IgD-negative memory B cell (primary cell): ENCODE measurements at regions not wholly inside any gene's neighbourhood (a gene's known extent, or its start where the extent isn't known, plus 50 kb on each side); places are given as distances from the start of the nearest gene placed in this dataset.

Source experiments
- H3K27ac Mint-ChIP-seq, 3 donors: one replicate each; pipeline ENCODE4 v1.8.0; 2020 to 2022; ENCODE audit warnings: mild to moderate bottlenecking in 3 of 3, mixed read lengths in 3 of 3, moderate library complexity in 1 of 3
- H3K27me3 Mint-ChIP-seq: one replicate; pipeline ENCODE4 v1.8.0; 2021; ENCODE audit warnings: mixed read lengths
- H3K36me3 Mint-ChIP-seq: one replicate; pipeline ENCODE4 v1.8.0; 2020; ENCODE audit warnings: mild to moderate bottlenecking, mixed read lengths
- H3K4me1 Mint-ChIP-seq, 3 donors: one replicate each; pipeline ENCODE4 v1.8.0; 2020 to 2022; ENCODE audit warnings: mixed read lengths in 3 of 3, mild to moderate bottlenecking in 1 of 3
- H3K4me3 Mint-ChIP-seq, 4 donors: one replicate each; pipeline ENCODE4 v1.8.0; 2020 to 2022; ENCODE audit warnings: mild to moderate bottlenecking in 4 of 4, mixed read lengths in 4 of 4, moderate library complexity in 3 of 4
- H3K9me3 Mint-ChIP-seq, 3 donors: one replicate each; pipeline ENCODE4 v1.8.0; 2020 to 2021; ENCODE audit warnings: mixed read lengths in 3 of 3, mild to moderate bottlenecking in 1 of 3

- Mint-ChIP-seq H3K27me3 (no peaks in the 10 kb centered on the region), H3K9me3 (no peaks in the 10 kb centered on the region), H3K36me3 (peaks cover 2% of the 10 kb centered on the region), H3K4me3 (no peak overlapping the region), H3K27ac (no peak overlapping the region), H3K4me1 (no peaks in the 10 kb centered on the region)
These were observed 254.2 kb upstream of the MEF2C start for GRCh38 chr5:89137148-89137547.

- no peaks in the 10 kb centered on the region for H3K36me3 Mint-ChIP-seq
- no peaks in the 10 kb centered on the region for H3K27me3 Mint-ChIP-seq
- H3K4me1 Mint-ChIP-seq = no peaks in the 10 kb centered on the region
These were observed 251.0 kb upstream of the MEF2C start for GRCh38 chr5:89133975-89134374.

GRCh38 chr5:89133129-89133528, 250.1 kb upstream of the MEF2C start:
- Mint-ChIP-seq H3K4me1 (peaks cover 0 to 1% (median 0%) of the 10 kb centered on the region in 3 donors), H3K27ac (no peak overlapping the region), H3K36me3 (no peaks in the 10 kb centered on the region), H3K9me3 (no peaks in the 10 kb centered on the region), H3K27me3 (no peaks in the 10 kb centered on the region), H3K4me3 (no peak overlapping the region)

More at GRCh38 chr5:89133975-89134374, 251.0 kb upstream of the MEF2C start:
- Mint-ChIP-seq H3K9me3 (no peaks in the 10 kb centered on the region), H3K27ac (no peak overlapping the region), H3K4me3 (no peak overlapping the region)

GRCh38 chr5:89130851-89131250, 247.9 kb upstream of the MEF2C start:
- Mint-ChIP-seq H3K4me1 (peaks cover 0 to 1% (median 0%) of the 10 kb centered on the region in 3 donors), H3K4me3 (no peak overlapping the region), H3K36me3 (no peaks in the 10 kb centered on the region), H3K9me3 (no peaks in the 10 kb centered on the region), H3K27me3 (no peaks in the 10 kb centered on the region), H3K27ac (no peak overlapping the region)

- Mint-ChIP-seq H3K36me3 (no peaks in the 10 kb centered on the region), H3K27me3 (no peaks in the 10 kb centered on the region), H3K27ac (no peak overlapping the region)
These were observed 247.0 kb upstream of the MEF2C start for GRCh38 chr5:89129941-89130340.

GRCh38 chr5:89128906-89129625, 246.1 kb upstream of the MEF2C start:
- Mint-ChIP-seq H3K4me3 (no peak overlapping the region), H3K9me3 (peaks cover 0 to 2% (median 0%) of the 10 kb centered on the region in 3 donors), H3K36me3 (no peaks in the 10 kb centered on the region), H3K27ac (no peak overlapping the region), H3K27me3 (no peaks in the 10 kb centered on the region), H3K4me1 (peaks cover 0 to 1% (median 0%) of the 10 kb centered on the region in 3 donors)

More at GRCh38 chr5:89129941-89130340, 247.0 kb upstream of the MEF2C start:
- Mint-ChIP-seq H3K4me3 (no peak overlapping the region), H3K4me1 (peaks cover 0 to 1% (median 0%) of the 10 kb centered on the region in 3 donors), H3K9me3 (peaks cover 0 to 2% (median 0%) of the 10 kb centered on the region in 3 donors)

- Mint-ChIP-seq H3K27me3 (no peaks in the 10 kb centered on the region), H3K4me1 (peaks cover 0 to 1% (median 0%) of the 10 kb centered on the region in 3 donors), H3K9me3 (peaks cover 0 to 2% (median 0%) of the 10 kb centered on the region in 3 donors), H3K36me3 (no peaks in the 10 kb centered on the region), H3K4me3 (no peak overlapping the region), H3K27ac (peak overlapping the region in 1 of 3 donors; percentile 14)
These were observed 245.1 kb upstream of the MEF2C start for GRCh38 chr5:89128092-89128491.

- H3K27me3 Mint-ChIP-seq = no peaks in the 10 kb centered on the region
- H3K4me1 Mint-ChIP-seq = peaks cover 0 to 1% (median 0%) of the 10 kb centered on the region in 3 donors
- no peak overlapping the region for H3K27ac Mint-ChIP-seq
- H3K4me3 Mint-ChIP-seq = no peak overlapping the region
- H3K36me3 Mint-ChIP-seq = no peaks in the 10 kb centered on the region
- H3K9me3 Mint-ChIP-seq = peaks cover 0 to 2% (median 0%) of the 10 kb centered on the region in 3 donors
These were observed 244.2 kb upstream of the MEF2C start for GRCh38 chr5:89127191-89127590.

- Mint-ChIP-seq H3K27me3 (no peaks in the 10 kb centered on the region), H3K36me3 (no peaks in the 10 kb centered on the region), H3K4me3 (no peak overlapping the region), H3K4me1 (peaks cover 0 to 1% (median 0%) of the 10 kb centered on the region in 3 donors), H3K27ac (no peak overlapping the region), H3K9me3 (peaks cover 0 to 2% (median 0%) of the 10 kb centered on the region in 3 donors)
These were observed 242.4 kb upstream of the MEF2C start for GRCh38 chr5:89125372-89125771.

GRCh38 chr5:89123581-89123980, 240.6 kb upstream of the MEF2C start:
- no peaks in the 10 kb centered on the region for H3K27me3 Mint-ChIP-seq
- H3K27ac Mint-ChIP-seq = no peak overlapping the region
- no peaks in the 10 kb centered on the region for H3K36me3 Mint-ChIP-seq
- peaks cover 0 to 1% (median 0%) of the 10 kb centered on the region in 3 donors for H3K4me1 Mint-ChIP-seq
- peaks cover 0 to 2% (median 0%) of the 10 kb centered on the region in 3 donors for H3K9me3 Mint-ChIP-seq
- no peak overlapping the region for H3K4me3 Mint-ChIP-seq

GRCh38 chr5:89120719-89121118, 237.7 kb upstream of the MEF2C start:
- Mint-ChIP-seq H3K27me3 (no peaks in the 10 kb centered on the region), H3K4me3 (no peak overlapping the region), H3K4me1 (peaks cover 0 to 3% (median 1%) of the 10 kb centered on the region in 3 donors), H3K27ac (no peak overlapping the region), H3K36me3 (no peaks in the 10 kb centered on the region), H3K9me3 (peaks cover 0 to 2% (median 0%) of the 10 kb centered on the region in 3 donors)

GRCh38 chr5:89117124-89117644, 234.2 kb upstream of the MEF2C start:
- Mint-ChIP-seq H3K4me3 (no peak overlapping the region), H3K9me3 (no peaks in the 10 kb centered on the region), H3K36me3 (no peaks in the 10 kb centered on the region), H3K4me1 (peaks cover 0 to 3% (median 1%) of the 10 kb centered on the region in 3 donors), H3K27ac (no peak overlapping the region), H3K27me3 (no peaks in the 10 kb centered on the region)

- Mint-ChIP-seq H3K4me1 (no peaks in the 10 kb centered on the region), H3K27ac (no peak overlapping the region), H3K27me3 (no peaks in the 10 kb centered on the region), H3K9me3 (peaks cover 0 to 8% (median 4%) of the 10 kb centered on the region in 3 donors), H3K4me3 (no peak overlapping the region), H3K36me3 (peaks cover 3% of the 10 kb centered on the region)
These were observed 228.1 kb upstream of the MEF2C start for GRCh38 chr5:89110916-89111646.

GRCh38 chr5:89106480-89106879, 223.5 kb upstream of the MEF2C start:
- no peaks in the 10 kb centered on the region for H3K4me1 Mint-ChIP-seq
- H3K27ac Mint-ChIP-seq = no peak overlapping the region
- H3K36me3 Mint-ChIP-seq = peaks cover 3% of the 10 kb centered on the region
- peaks cover 0 to 8% (median 4%) of the 10 kb centered on the region in 3 donors for H3K9me3 Mint-ChIP-seq
- no peaks in the 10 kb centered on the region for H3K27me3 Mint-ChIP-seq
- no peak overlapping the region for H3K4me3 Mint-ChIP-seq

GRCh38 chr5:89105836-89106235, 222.9 kb upstream of the MEF2C start:
- Mint-ChIP-seq H3K9me3 (peaks cover 0 to 8% (median 4%) of the 10 kb centered on the region in 3 donors), H3K27ac (no peak overlapping the region), H3K36me3 (peaks cover 3% of the 10 kb centered on the region), H3K4me3 (no peak overlapping the region), H3K4me1 (no peaks in the 10 kb centered on the region), H3K27me3 (no peaks in the 10 kb centered on the region)
